Calu3 (cell line): ENCODE measurements at regions not wholly inside any gene's neighbourhood (a gene's known extent, or its start where the extent isn't known, plus 50 kb on each side); places are given as distances from the start of the nearest gene placed in this dataset.

Experiments
- BruUV-seq: library from RNA; stranded (reverse); fragments of 400-500 nt; replicated peaks from 2 replicates; lab custom pipeline; 2021; lab: Mats Ljungman, UMichigan
- CTCF ChIA-PET: fragments of 300-600 bp; sonication (Branson Sonifier 250); formaldehyde crosslinking; loops from one replicate; lab custom pipeline; 2022; ENCODE audit warnings: antibody characterized with exemption; lab: Charles Lee
- DNase-seq: peaks from one replicate; pipeline ENCODE4 v3.0.0; 2022
- H3K27ac Mint-ChIP-seq: one replicate; pipeline ENCODE4 v1.8.0; 2022; ENCODE audit warnings: mixed read lengths; ENCODE audit not compliant: unreplicated experiment
- H3K27me3 Mint-ChIP-seq: one replicate; pipeline ENCODE4 v1.8.0; 2022; ENCODE audit warnings: mixed read lengths; ENCODE audit not compliant: unreplicated experiment
- H3K36me3 Mint-ChIP-seq: one replicate; pipeline ENCODE4 v1.8.0; 2022; ENCODE audit warnings: mild to moderate bottlenecking, moderate library complexity, mixed read lengths; ENCODE audit not compliant: insufficient read depth, unreplicated experiment
- H3K4me1 Mint-ChIP-seq: one replicate; pipeline ENCODE4 v1.8.0; 2022; ENCODE audit warnings: mild to moderate bottlenecking, low read depth, mixed read lengths; ENCODE audit not compliant: unreplicated experiment
- H3K4me3 Mint-ChIP-seq: one replicate; pipeline ENCODE4 v1.8.0; 2022; ENCODE audit warnings: mild to moderate bottlenecking, low read depth, moderate library complexity, mixed read lengths; ENCODE audit not compliant: unreplicated experiment
- H3K9me3 Mint-ChIP-seq: one replicate; pipeline ENCODE4 v1.8.0; 2022; ENCODE audit warnings: low read depth, mixed read lengths; ENCODE audit not compliant: unreplicated experiment
- CTCF ChIP-seq: fragments of 200-600 bp; IDR thresholded peaks from one replicate; pipeline ENCODE4 v1.8.0; 2022; ENCODE audit warnings: antibody characterized with exemption; ENCODE audit not compliant: unreplicated experiment
- intact Hi-C: fragments of 100-400 bp; cut with micrococcal nuclease; formaldehyde crosslinking; loops from one replicate; pipeline ENCODE4 v1.10.0; 2022; ENCODE audit not compliant: unreplicated experiment

GRCh38 chr14:35992816-35993683 lies 166.9 kb downstream of the BRMS1L start:
- intact Hi-C loops = no loop called here
- CTCF ChIA-PET = no interaction called here
- no TSS peak for BruUV-seq
- H3K27ac Mint-ChIP-seq = no peak overlapping the region
- no peak overlapping the region for H3K4me3 Mint-ChIP-seq
- H3K4me1 Mint-ChIP-seq = peaks cover 10% of the 10 kb centered on the region
- H3K27me3 Mint-ChIP-seq = no peaks in the 10 kb centered on the region
- H3K36me3 Mint-ChIP-seq = no peaks in the 10 kb centered on the region
- DNase-seq = no peak
- no peak for TF ChIP-seq CTCF
- H3K9me3 Mint-ChIP-seq = peaks cover 3% of the 10 kb centered on the region

GRCh38 chr14:35991356-35991755 lies 165.2 kb downstream of the BRMS1L start:
- TF ChIP-seq CTCF = no peak
- CTCF ChIA-PET = no interaction called here
- peaks cover 3% of the 10 kb centered on the region for H3K9me3 Mint-ChIP-seq
- H3K36me3 Mint-ChIP-seq = no peaks in the 10 kb centered on the region
- no peak overlapping the region for H3K4me3 Mint-ChIP-seq
- no peak overlapping the region for H3K27ac Mint-ChIP-seq
- no TSS peak for BruUV-seq
- intact Hi-C loops = no loop called here
- no peak for DNase-seq
- peaks cover 10% of the 10 kb centered on the region for H3K4me1 Mint-ChIP-seq
- no peaks in the 10 kb centered on the region for H3K27me3 Mint-ChIP-seq

GRCh38 chr14:35989736-35990135 lies 163.6 kb downstream of the BRMS1L start:
- CTCF ChIA-PET = interaction anchor here (0.8 kb wide), 1 partner anchor 67 kb away, joined by 3 read pairs; no protein-coding TSS in a partner anchor
- DNase-seq = no peak
- peaks cover 10% of the 10 kb centered on the region for H3K4me1 Mint-ChIP-seq
- no TSS peak for BruUV-seq
- no peaks in the 10 kb centered on the region for H3K36me3 Mint-ChIP-seq
- intact Hi-C loops = no loop called here
- TF ChIP-seq CTCF = no peak
- H3K27me3 Mint-ChIP-seq = no peaks in the 10 kb centered on the region
- no peak overlapping the region for H3K4me3 Mint-ChIP-seq
- no peak overlapping the region for H3K27ac Mint-ChIP-seq
- H3K9me3 Mint-ChIP-seq = peaks cover 3% of the 10 kb centered on the region

- Mint-ChIP-seq H3K36me3 (no peaks in the 10 kb centered on the region), H3K27me3 (no peaks in the 10 kb centered on the region), H3K4me1 (peaks cover 10% of the 10 kb centered on the region), H3K27ac (no peak overlapping the region), H3K9me3 (peaks cover 3% of the 10 kb centered on the region), H3K4me3 (no peak overlapping the region)
- intact Hi-C loops = no loop called here
- CTCF ChIA-PET = interaction anchor here (0.8 kb wide), 1 partner anchor 68 kb away, joined by 3 read pairs; no protein-coding TSS in a partner anchor
- TF ChIP-seq CTCF = no peak
- no TSS peak for BruUV-seq
- peak; percentile 19 for DNase-seq
These were observed 163.0 kb downstream of the BRMS1L start for GRCh38 chr14:35988972-35989690.
